Tibial nerve (tissue), 4 donors: ENCODE measurements at regions not wholly inside any gene's neighbourhood (a gene's known extent, or its start where the extent isn't known, plus 50 kb on each side); places are given as distances from the start of the nearest gene placed in this dataset.

Source experiments
- DNase-seq, 2 donors: peaks; one replicate each; pipeline ENCODE4 v3.0.0-alpha.2; 2019; ENCODE audit warnings: low spot score in 2 of 2
- H3K27ac ChIP-seq, 4 donors: fragments of 200-600 bp; sonication (generic) in 3 of 4; one replicate each; pipeline ENCODE4 v1.5.1; 2017 to 2019; ENCODE audit warnings: mild to moderate bottlenecking in 1 of 4
- H3K27me3 ChIP-seq, 2 donors: fragments of 200-600 bp; sonication (generic) in 1 of 2; one replicate each; pipeline versions ENCODE4 v1.5.1 to v1.6.0; 2017 to 2019
- H3K36me3 ChIP-seq, 3 donors: fragments of 200-600 bp; sonication (generic); one replicate each; pipeline ENCODE4 v1.5.1; 2018 to 2019
- H3K4me1 ChIP-seq, 4 donors: fragments of 200-600 bp; sonication (generic) in 3 of 4; one replicate each; pipeline ENCODE4 v1.5.1; 2017 to 2019
- H3K4me3 ChIP-seq, 4 donors: fragments of 200-600 bp; sonication (generic) in 3 of 4; one replicate each; pipeline ENCODE4 v1.5.1; 2017 to 2019; ENCODE audit warnings: mild to moderate bottlenecking in 1 of 4, moderate library complexity in 1 of 4
- H3K9me3 ChIP-seq, 4 donors: fragments of 200-600 bp; sonication (generic) in 3 of 4; one replicate each; pipeline ENCODE4 v1.5.1; 2017 to 2019
- CTCF ChIP-seq, 5 experiments: fragments of 200-600 bp in 3 of 5; fragments of 450-650 bp in 2 of 5; sonication (generic) in 3 of 5; IDR thresholded peaks; one replicate each; pipeline ENCODE4 v1.5.1; 2016 to 2019; ENCODE audit warnings: antibody characterized with exemption in 5 of 5, mild to moderate bottlenecking in 3 of 5, moderate library complexity in 2 of 5
- EP300 ChIP-seq, 2 donors: sonication (generic); formaldehyde crosslinking; IDR thresholded peaks; one replicate each; pipeline ENCODE4 v1.6.1; 2017; ENCODE audit warnings: antibody characterized with exemption in 2 of 2, mild to moderate bottlenecking in 1 of 2
- POLR2A ChIP-seq, 2 donors: fragments of 450-650 bp; IDR thresholded peaks; one replicate each; pipeline ENCODE4 v1.6.1; 2017; ENCODE audit warnings: antibody characterized with exemption in 2 of 2, mild to moderate bottlenecking in 2 of 2, moderate library complexity in 2 of 2
- WGBS, 2 donors: methylation state at CpG; one replicate each; pipeline ENCODE4 v1.1.5; 2018; 5-methylcytosine and 5-hydroxymethylcytosine counted together

GRCh38 chr5:27708534-27708933, 670.1 kb upstream of the CDH9 start:
- Histone ChIP-seq H3K9me3 (no peaks in the 10 kb centered on the region), H3K4me1 (no peaks in the 10 kb centered on the region), H3K36me3 (no peaks in the 10 kb centered on the region), H3K4me3 (no peak overlapping the region), H3K27ac (no peak overlapping the region), H3K27me3 (no peaks in the 10 kb centered on the region)
- no peak for TF ChIP-seq CTCF (IDR thresholded peaks at IDR 0.05)
- TF ChIP-seq EP300 (IDR thresholded peaks at IDR 0.05) = no peak
- TF ChIP-seq POLR2A (IDR thresholded peaks at IDR 0.05) = no peak
- 84 to 91% methylated on average over 3 of the region's 3 CpGs for WGBS, 2 donors
- no peak for DNase-seq

GRCh38 chr5:27706832-27707231, 668.4 kb upstream of the CDH9 start:
- no peak overlapping the region for H3K27ac ChIP-seq
- no peaks in the 10 kb centered on the region for H3K9me3 ChIP-seq

DNA sequence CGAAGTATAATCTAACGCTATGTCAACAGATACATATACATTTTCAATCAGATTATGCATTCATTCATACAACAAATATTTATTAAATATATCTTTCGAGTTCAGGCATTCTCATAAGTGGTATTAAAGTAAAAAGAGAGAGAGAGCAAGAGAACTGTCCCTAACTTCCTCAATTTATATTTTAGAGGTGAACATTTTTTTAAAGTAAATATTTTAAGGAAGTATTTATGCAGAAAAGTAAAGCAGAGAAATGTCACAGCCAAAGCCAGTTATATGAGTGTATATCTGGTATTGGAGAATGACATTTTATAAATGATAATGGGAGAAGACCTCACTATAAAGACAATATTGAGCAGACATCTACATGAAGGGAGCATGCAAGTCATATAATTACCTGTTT, 667.3 kb upstream of the CDH9 start:
- DNase-seq = no peak
- no peak for TF ChIP-seq POLR2A (IDR thresholded peaks at IDR 0.05)
- no peak overlapping the region for H3K4me3 ChIP-seq
- H3K36me3 ChIP-seq = no peaks in the 10 kb centered on the region
- 87 to 89% methylated on average over 3 of the region's 3 CpGs for WGBS, 2 donors
- no peaks in the 10 kb centered on the region for H3K4me1 ChIP-seq
- no peak overlapping the region for H3K27ac ChIP-seq
- no peaks in the 10 kb centered on the region for H3K27me3 ChIP-seq
- H3K9me3 ChIP-seq = no peaks in the 10 kb centered on the region

More at GRCh38 chr5:27706832-27707231, 668.4 kb upstream of the CDH9 start:
- H3K4me3 ChIP-seq = no peak overlapping the region
- no peaks in the 10 kb centered on the region for H3K27me3 ChIP-seq
- TF ChIP-seq CTCF (IDR thresholded peaks at IDR 0.05) (no peak), POLR2A (IDR thresholded peaks at IDR 0.05) (no peak), EP300 (IDR thresholded peaks at IDR 0.05) (no peak)
- no peak for DNase-seq
- no peaks in the 10 kb centered on the region for H3K4me1 ChIP-seq
- H3K36me3 ChIP-seq = no peaks in the 10 kb centered on the region

DNA sequence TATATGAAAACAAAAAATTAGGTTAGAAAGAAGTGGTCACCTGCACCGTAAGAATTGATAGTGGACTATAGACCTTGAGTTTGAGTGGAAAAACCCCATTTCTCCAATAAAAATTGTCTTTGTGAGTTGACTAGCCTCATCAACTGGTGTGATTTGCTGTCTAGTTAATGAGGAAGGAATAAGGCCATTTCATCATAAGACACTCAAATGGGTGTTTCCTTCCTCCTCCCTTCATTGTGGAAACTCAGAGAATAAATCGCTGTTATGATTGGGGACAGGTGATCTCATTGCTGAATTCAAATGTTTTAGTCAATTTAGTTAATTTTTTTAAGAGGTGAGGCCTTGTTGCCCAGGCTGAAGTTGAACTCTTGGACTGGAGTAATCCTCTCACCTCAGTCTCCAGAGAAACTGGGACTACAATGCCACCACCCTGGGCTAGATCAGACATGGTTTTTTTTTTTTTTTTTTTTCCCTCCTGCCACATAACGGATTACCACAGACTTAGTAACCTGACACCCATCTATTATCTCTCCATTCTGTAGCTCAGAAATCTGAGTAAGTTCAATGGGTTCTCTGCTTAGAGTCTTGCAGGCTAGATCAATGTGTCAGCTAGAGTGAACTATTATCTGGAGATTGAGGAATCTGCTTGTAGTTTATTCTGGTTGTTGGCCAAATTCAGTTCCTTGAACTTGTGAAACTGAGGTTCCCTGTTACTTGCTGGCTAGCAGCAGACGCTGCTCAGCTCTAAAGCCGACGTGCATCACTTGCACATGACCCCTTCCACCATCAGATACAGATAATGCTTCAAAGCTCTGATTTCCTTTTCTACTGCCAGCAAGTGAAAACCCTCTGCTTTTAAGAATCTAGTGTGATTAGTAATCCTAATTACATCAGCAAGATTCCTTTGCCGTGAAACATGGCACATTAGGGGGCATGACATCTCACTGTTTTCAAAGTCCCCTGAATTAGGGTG, 663.8 kb upstream of the CDH9 start:
- no peak for DNase-seq
- Histone ChIP-seq H3K4me1 (no peaks in the 10 kb centered on the region), H3K27me3 (no peaks in the 10 kb centered on the region), H3K27ac (no peak overlapping the region), H3K4me3 (no peak overlapping the region), H3K9me3 (no peaks in the 10 kb centered on the region), H3K36me3 (no peaks in the 10 kb centered on the region)
- no peak for TF ChIP-seq CTCF (IDR thresholded peaks at IDR 0.05)
- TF ChIP-seq POLR2A (IDR thresholded peaks at IDR 0.05) = no peak
- TF ChIP-seq EP300 (IDR thresholded peaks at IDR 0.05) = no peak
- 45 to 57% methylated on average over 7 of the region's 7 CpGs for WGBS, 2 donors

GRCh38 chr5:27700526-27700925, 662.1 kb upstream of the CDH9 start:
- Histone ChIP-seq H3K27ac (no peak overlapping the region), H3K4me1 (no peaks in the 10 kb centered on the region), H3K9me3 (no peaks in the 10 kb centered on the region), H3K4me3 (no peak overlapping the region), H3K27me3 (no peaks in the 10 kb centered on the region), H3K36me3 (no peaks in the 10 kb centered on the region)
- no peak for DNase-seq
- TF ChIP-seq CTCF (IDR thresholded peaks at IDR 0.05) (no peak), EP300 (IDR thresholded peaks at IDR 0.05) (no peak), POLR2A (IDR thresholded peaks at IDR 0.05) (no peak)
